ENCODE measurements at regions not wholly inside any gene's neighbourhood (a gene's known extent, or its start where the extent isn't known, plus 50 kb on each side); places are given as distances from the start of the nearest gene placed in this dataset.

- no peak for DNase-seq (ENCODE audit: extremely low read depth, low read depth)
- no peak overlapping the region for H3K4me3 ChIP-seq (replicated peaks; ENCODE audit: low read depth, low read length)
- no peak for TF ChIP-seq CTCF (IDR thresholded peaks at IDR 0.05; ENCODE audit: low read depth, low read length, missing control alignments)
Observed at GRCh38 chr12:91335699-91336098, 153.1 kb upstream of the DCN start.

GRCh38 chr12:91333966-91334365, 151.3 kb upstream of the DCN start:
- DNase-seq (ENCODE audit: extremely low read depth, low read depth): no peak
- no peak for TF ChIP-seq CTCF (IDR thresholded peaks at IDR 0.05; ENCODE audit: low read depth, low read length, missing control alignments)
- H3K4me3 ChIP-seq (replicated peaks; ENCODE audit: low read depth, low read length): no peak overlapping the region

- DNase-seq (ENCODE audit: extremely low read depth, low read depth): no peak
- TF ChIP-seq CTCF (IDR thresholded peaks at IDR 0.05; ENCODE audit: low read depth, low read length, missing control alignments): no peak
- no peak overlapping the region for H3K4me3 ChIP-seq (replicated peaks; ENCODE audit: low read depth, low read length)
Observed at GRCh38 chr12:91332302-91332701, 149.7 kb upstream of the DCN start.

- TF ChIP-seq CTCF (IDR thresholded peaks at IDR 0.05; ENCODE audit: low read depth, low read length, missing control alignments): no peak
- no peak for DNase-seq (ENCODE audit: extremely low read depth, low read depth)
- H3K4me3 ChIP-seq (replicated peaks; ENCODE audit: low read depth, low read length): no peak overlapping the region
Observed at GRCh38 chr12:91331371-91331770, 148.8 kb upstream of the DCN start.

GRCh38 chr12:91328451-91328850, 145.8 kb upstream of the DCN start:
- H3K4me3 ChIP-seq (replicated peaks; ENCODE audit: low read depth, low read length): no peak overlapping the region
- DNase-seq (ENCODE audit: extremely low read depth, low read depth): no peak
- no peak for TF ChIP-seq CTCF (IDR thresholded peaks at IDR 0.05; ENCODE audit: low read depth, low read length, missing control alignments)

- no peak for TF ChIP-seq CTCF (IDR thresholded peaks at IDR 0.05; ENCODE audit: low read depth, low read length, missing control alignments)
- H3K4me3 ChIP-seq (replicated peaks; ENCODE audit: low read depth, low read length): no peak overlapping the region
- no peak for DNase-seq (ENCODE audit: extremely low read depth, low read depth)
Observed at GRCh38 chr12:91327889-91328288, 145.3 kb upstream of the DCN start.

- no peak overlapping the region for H3K4me3 ChIP-seq (replicated peaks; ENCODE audit: low read depth, low read length)
Observed at GRCh38 chr12:91327131-91327530, 144.5 kb upstream of the DCN start.

More at GRCh38 chr12:91327131-91327530, 144.5 kb upstream of the DCN start:
- no peak for DNase-seq (ENCODE audit: extremely low read depth, low read depth)
- TF ChIP-seq CTCF (IDR thresholded peaks at IDR 0.05; ENCODE audit: low read depth, low read length, missing control alignments): no peak

Measured in HFF-Myc (cell line).